ENCODE measurements at regions not wholly inside any gene's neighbourhood (a gene's known extent, or its start where the extent isn't known, plus 50 kb on each side); places are given as distances from the start of the nearest gene placed in this dataset.

DNA sequence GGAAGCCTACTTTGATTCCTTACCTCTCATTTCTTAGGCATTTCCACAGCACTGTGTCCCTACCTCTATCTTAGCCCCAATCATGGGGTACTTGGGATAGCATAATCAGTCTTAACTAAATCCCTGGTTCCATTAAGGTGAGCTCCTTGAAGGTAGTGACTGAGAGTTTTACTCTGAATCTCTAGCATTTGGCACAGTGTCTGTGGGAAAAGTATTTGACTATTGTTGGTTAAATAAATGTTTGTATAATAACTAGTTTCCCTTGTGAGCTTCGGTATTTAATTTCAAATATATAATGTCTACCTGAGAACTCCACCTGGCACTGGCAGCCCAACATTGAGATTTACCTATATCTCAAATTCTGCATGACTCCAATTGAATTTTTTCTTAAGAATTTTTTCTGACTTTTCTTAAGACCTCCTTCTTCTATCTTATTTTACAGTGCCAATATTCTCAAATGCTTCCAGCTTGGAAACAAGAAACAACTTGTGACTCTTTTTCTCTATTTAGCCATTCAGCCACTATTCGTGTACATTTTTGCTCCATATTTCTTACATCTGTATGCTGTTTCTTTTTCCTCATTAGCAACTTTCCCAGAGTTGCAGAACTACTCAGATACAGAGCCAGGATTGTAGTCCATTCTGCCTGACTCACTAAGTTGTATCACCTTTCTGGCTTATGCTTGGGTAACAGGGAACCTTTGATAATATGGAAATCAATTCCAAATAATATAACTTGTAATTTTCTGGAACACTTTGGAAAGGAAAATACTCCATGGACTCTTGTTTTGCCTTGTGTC lies 214.0 kb upstream of the NT5C1B start:
- DNase-seq (ENCODE audit: low read depth) = no peak
- TF ChIP-seq, protein P1, sequence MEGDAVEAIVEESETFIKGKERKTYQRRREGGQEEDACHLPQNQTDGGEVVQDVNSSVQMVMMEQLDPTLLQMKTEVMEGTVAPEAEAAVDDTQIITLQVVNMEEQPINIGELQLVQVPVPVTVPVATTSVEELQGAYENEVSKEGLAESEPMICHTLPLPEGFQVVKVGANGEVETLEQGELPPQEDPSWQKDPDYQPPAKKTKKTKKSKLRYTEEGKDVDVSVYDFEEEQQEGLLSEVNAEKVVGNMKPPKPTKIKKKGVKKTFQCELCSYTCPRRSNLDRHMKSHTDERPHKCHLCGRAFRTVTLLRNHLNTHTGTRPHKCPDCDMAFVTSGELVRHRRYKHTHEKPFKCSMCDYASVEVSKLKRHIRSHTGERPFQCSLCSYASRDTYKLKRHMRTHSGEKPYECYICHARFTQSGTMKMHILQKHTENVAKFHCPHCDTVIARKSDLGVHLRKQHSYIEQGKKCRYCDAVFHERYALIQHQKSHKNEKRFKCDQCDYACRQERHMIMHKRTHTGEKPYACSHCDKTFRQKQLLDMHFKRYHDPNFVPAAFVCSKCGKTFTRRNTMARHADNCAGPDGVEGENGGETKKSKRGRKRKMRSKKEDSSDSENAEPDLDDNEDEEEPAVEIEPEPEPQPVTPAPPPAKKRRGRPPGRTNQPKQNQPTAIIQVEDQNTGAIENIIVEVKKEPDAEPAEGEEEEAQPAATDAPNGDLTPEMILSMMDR (conservative IDR thresholded peaks at IDR 0.05; ENCODE audit: low read length) = no peak

DNA sequence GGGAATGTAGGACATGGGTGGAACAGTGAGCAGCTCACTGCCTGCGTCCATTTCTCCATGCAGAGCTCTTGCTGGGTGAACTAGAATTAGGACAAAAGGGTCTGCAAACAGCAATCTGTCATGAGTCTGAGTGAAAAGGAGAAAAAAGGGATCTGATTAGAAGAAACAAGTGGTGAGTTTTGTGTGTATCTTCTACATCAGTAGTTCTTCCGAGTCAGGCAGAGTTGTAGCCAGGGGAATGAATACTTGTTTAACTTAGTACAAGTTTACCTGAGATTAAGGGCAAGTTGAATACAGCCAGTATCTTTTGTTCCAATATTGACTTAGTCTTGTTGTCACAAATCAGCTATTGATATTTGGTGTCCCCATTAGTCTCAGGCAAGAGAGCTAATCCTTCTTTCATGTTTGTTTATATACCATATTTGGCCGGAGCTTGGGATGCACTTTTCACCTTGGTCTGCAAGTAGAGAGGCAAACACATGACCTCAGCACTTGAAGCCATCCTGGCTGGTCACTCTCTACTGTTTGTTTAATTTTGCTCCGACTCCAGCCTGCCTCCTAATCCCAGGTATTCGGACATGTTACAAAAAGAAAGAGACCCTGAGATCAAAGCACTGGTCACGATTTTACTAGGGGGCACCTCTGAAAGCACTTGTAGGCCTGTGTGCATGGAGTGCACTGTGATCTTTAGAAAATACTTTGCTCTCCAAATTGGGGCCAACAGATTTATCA lies 211.0 kb upstream of the NT5C1B start:
- DNase-seq (ENCODE audit: low read depth) = no peak
- TF ChIP-seq, protein P1 (conservative IDR thresholded peaks at IDR 0.05; ENCODE audit: low read length) = no peak
- no peak overlapping the region for H3K4me3 ChIP-seq (ENCODE audit: low read length)

More for the DNA sequence above, 214.0 kb upstream of the NT5C1B start:
- no peak overlapping the region for H3K4me3 ChIP-seq (ENCODE audit: low read length)

DNA sequence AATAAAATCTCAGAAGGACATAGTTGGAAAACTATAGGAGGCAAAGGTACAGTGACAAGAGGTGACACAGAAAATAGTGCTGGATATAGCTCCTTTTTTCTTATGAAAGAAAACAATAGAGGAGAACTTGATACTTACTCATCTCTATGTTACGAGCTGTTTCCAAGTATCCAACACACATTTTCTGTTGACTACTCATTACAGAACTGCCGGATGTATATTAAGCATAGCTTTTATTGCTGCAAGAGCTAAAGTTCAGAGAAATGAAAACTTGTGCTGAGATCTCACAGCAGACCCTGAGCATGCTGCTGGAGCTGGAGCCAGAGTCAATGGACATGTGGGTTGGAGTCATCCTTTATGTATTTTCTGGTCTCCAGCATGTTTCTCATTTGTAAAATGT lies 210.0 kb upstream of the NT5C1B start:
- peak; percentile 16 for DNase-seq (ENCODE audit: low read depth)
- H3K4me3 ChIP-seq (ENCODE audit: low read length) = no peak overlapping the region
- TF ChIP-seq, protein P1 (conservative IDR thresholded peaks at IDR 0.05; ENCODE audit: low read length) = no peak

DNA sequence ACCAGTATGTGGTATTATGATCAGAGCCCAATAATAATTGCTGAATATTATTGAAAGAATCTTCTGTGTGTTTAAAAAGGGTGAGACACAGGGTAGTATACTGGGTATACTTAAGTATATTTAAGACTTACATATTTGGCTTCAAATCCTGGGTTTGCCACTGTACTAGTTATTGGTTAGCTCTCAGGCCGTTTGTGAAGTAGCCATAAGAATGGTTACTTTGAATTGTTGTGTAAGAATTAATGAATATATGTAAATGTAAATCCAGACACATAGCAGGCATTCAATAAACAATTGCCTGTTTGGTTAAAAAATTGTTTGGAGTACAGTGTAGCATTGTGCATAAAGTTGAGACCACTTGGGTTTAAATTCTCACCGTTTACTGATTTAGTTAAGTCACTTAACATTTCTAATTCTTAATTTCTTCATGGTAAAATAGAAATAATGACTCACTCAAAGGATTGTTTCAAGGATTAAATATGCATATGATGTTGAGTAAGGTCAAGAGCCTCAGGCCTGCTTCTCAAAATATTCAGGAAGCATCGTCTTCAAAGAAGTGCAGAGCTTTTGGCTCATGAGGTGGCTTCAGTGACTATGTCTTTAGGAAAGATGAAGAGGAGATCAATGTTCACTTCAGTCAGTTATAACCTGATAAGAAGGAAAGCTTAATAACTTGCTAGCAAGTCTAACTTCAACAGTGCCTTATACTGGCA lies 207.9 kb upstream of the NT5C1B start:
- no peak for DNase-seq (ENCODE audit: low read depth)
- TF ChIP-seq, protein P1 (conservative IDR thresholded peaks at IDR 0.05; ENCODE audit: low read length) = no peak
- no peak overlapping the region for H3K4me3 ChIP-seq (ENCODE audit: low read length)

DNA sequence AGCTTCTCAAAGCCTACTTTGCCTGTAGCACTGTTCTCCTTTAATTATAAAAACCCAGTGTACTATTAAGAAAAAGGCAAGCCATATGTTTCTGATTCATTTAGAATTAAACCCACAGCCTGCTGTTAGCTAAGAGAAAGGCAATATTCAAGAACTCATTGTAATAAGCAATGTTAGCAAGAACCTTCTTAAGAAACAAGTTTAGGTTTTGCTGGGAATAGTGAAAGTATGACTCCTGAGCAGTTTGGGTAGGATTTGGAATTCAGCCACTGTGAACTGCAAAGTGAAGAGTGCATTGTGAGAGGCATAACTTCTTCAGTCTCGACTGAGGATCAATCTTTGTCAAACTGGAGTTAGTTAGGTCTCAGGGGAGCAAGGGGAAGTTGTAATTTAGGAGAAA lies 206.5 kb upstream of the NT5C1B start:
- TF ChIP-seq, protein P1 (conservative IDR thresholded peaks at IDR 0.05; ENCODE audit: low read length) = no peak
- no peak overlapping the region for H3K4me3 ChIP-seq (ENCODE audit: low read length)
- peak; percentile 49 for DNase-seq (ENCODE audit: low read depth)

DNA sequence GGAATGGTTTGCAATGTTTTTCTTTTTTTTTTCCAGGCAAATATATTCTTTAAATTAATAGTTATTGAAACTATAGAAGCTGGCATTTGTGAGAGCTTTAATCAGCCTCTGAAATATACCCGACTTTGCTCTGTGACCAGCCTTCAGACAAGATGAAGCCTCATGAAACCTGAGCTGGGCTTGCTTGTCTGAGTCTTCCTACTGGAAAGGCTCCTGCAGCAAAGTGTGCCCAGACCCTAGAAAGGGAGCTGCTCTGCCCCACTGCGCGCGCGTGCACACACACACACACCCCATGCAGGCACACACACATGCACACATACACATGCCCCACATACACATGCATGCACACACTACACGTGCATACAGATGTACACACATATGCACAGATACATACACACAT lies 203.3 kb upstream of the NT5C1B start:
- TF ChIP-seq, protein P1 (conservative IDR thresholded peaks at IDR 0.05; ENCODE audit: low read length) = no peak
- DNase-seq (ENCODE audit: low read depth) = no peak
- H3K4me3 ChIP-seq (ENCODE audit: low read length) = no peak overlapping the region
